OCI-LY3 (cell line): ENCODE measurements at regions not wholly inside any gene's neighbourhood (a gene's known extent, or its start where the extent isn't known, plus 50 kb on each side); places are given as distances from the start of the nearest gene placed in this dataset.

Experiments used
- CTCF ChIP-seq: fragments of 200-600, 300-600 bp; sonication (generic); IDR thresholded peaks from 2 replicates; pipeline ENCODE4 v1.5.1; 2014; ENCODE audit warnings: antibody characterized with exemption, low read length, low read depth
- EZH2phosphoT487 ChIP-seq: fragments of 200-600 bp; shearing (Covaris generic); IDR thresholded peaks from 2 replicates; pipeline ENCODE4 v1.6.1; 2018; ENCODE audit warnings: antibody characterized with exemption, mixed run types, low read depth

DNA sequence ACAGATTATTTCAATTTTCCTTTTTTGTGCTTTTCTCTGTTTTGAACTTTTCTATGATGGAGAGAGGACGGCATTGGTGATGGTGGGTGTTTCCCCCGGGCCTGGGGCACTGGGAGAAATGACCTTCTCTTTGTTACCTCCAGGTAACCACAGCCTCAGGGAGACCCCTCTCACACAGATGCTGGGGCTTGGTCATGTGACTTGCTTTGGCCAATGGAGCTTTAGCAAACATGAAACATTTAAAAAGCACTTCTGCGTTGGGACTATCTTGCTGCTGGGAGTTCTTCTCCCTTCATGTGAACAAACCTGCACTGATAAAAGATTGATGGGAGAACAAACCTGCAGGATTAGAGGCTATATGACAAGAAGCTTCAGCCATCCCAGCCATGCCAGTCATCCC lies 122.9 kb downstream of the NGF start:
- TF ChIP-seq EZH2phosphoT487 (no peak), CTCF (no peak)
